H54 (cell line): ENCODE measurements at regions not wholly inside any gene's neighbourhood (a gene's known extent, or its start where the extent isn't known, plus 50 kb on each side); places are given as distances from the start of the nearest gene placed in this dataset.

ENCODE experiments used
- DNase-seq: peaks from one replicate; pipeline ENCODE4 v3.0.0; 2011; ENCODE audit warnings: low spot score, mixed read lengths; ENCODE audit not compliant: insufficient read length
- FAIRE-seq: peaks from 3 replicates; lab custom pipeline; 2011; peaks lifted over from hg19 to GRCh38; lab: Jason Lieb, UNC
- POLR2A ChIP-seq: IDR thresholded peaks from 2 replicates; pipeline ENCODE4 v1.6.1; 2011; ENCODE audit warnings: low read depth, mild to moderate bottlenecking, low read length

- DNase-seq (no peak), FAIRE-seq (no peak)
- TF ChIP-seq POLR2A, result no peak
These were observed 157.4 kb downstream of the KIF26A start for GRCh38 chr14:104295681-104296387.

DNA sequence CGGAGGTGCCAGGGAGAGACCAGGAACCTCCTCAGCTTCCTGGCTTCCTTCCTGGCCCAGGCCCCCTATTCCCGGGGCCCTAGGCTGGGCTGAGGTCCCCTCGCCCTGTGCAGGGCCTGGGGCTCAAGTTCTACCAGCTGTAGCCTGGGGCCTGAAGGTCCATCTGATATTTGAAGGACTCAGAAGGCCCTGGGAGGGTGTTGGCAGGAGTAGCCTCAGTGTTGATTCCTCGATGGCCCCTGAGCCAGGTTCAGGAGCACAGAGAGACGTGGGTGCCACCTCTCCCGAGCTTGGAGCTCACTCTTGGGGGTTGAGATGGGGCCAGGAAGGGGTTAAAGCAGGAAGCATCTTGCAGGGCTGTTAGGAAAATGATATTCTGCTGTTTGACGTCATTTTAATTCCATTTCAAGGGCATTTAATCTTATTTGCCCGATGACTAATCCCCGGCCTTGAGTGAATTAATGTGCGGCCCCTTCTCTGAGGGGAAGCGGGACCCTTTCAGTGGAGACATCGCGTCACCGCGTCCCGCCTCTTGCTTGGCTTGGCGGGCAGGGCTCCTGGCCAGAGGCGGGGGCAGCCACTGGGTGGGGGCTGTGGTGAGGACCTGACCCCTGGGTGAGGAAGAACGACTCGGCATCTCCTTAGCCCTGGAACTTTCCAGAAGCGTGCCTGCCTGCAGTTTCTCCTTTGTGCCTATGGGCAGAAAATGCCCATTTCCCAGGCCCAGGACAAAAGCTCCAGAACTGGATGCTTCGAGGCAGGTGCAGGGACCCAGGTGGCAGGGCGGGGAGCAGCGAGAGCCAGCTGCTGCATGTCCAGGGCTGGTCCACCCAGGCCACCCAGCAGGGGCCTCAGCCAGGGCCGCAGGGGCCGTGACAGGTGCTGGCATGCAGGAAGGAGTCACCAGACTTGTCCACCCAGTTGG is 158.3 kb downstream of the KIF26A start:
- no peak for FAIRE-seq
- no peak for DNase-seq
- no peak for TF ChIP-seq POLR2A

- TF ChIP-seq POLR2A, result no peak
- no peak for FAIRE-seq
- DNase-seq, result no peak
These were observed 158.9 kb downstream of the KIF26A start for GRCh38 chr14:104297313-104297704.

DNA sequence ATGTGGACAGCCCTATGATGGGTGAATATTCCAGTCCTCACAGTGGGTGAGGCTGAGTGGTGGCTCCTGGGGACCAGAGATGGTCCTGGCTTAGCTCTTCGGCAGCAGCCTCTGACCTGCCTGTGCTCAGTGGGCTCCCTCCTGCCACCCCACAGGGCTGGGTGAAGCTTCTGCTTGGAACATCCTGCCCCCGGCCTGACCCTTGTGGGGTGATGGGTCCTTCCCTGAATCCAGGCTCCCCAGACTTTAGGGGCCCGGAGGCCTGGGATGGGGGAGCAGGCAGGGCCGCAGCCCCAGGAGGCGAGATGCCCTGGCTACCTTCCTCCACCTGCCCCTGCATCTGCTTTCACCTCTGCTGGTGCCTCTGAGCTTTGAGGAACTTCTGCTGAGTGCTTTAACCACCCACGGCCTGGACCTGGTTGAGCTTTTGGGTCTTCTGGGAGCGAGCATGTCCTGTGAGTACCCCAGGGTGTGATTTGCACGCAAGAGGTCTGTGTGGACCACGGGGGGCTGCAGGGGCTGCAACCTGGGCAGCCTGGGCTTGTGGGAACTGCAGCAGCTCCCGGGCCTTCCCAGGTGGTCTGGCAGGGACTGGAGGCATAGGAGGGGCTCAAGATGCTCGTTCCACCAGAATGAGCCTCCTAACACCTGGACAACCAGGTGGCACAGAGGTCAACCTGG is 159.5 kb downstream of the KIF26A start:
- FAIRE-seq (no peak), DNase-seq (no peak)

GRCh38 chr14:104298458-104298857 is 160.1 kb downstream of the KIF26A start:
- no peak for TF ChIP-seq POLR2A
- FAIRE-seq (no peak), DNase-seq (no peak)

More for the DNA sequence above, 159.5 kb downstream of the KIF26A start:
- TF ChIP-seq POLR2A, result no peak

- DNase-seq (no peak), FAIRE-seq (no peak)
- no peak for TF ChIP-seq POLR2A
These were observed 161.8 kb downstream of the KIF26A start for GRCh38 chr14:104299993-104300761.

GRCh38 chr14:104301731-104302460 is 163.5 kb downstream of the KIF26A start:
- FAIRE-seq, result no peak
- DNase-seq, result no peak
- TF ChIP-seq POLR2A, result no peak

DNA sequence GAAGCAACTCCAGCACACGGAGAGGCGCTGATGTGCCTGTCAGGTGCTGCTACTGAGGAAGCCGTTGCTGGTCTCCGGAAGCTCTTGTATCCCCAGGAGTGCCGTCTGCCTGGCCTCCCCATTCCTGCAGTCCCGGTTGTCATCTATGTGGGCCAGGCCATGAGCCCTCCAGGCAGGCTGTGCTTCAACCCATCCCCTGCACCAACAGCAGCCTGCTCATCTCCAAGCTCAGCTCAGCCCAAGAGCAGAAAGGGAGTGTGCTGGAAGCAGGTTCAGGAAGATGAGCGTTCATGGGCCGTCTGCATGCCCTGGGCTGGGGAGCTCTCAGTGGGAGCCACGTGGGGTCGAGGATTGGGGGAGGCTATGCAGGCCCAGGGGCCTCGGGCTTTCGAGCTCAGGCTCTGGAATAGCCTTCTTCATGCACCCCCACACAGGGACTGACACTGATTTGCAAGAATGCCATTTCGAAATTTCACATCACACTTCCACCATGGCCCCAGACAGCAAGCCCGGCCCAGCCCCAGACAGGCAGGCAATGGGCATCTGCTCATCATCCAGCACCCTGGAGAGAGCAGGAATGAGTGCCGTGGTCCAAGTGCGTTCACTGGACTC is 164.5 kb downstream of the KIF26A start:
- no peak for FAIRE-seq
- no peak for DNase-seq
- no peak for TF ChIP-seq POLR2A

DNA sequence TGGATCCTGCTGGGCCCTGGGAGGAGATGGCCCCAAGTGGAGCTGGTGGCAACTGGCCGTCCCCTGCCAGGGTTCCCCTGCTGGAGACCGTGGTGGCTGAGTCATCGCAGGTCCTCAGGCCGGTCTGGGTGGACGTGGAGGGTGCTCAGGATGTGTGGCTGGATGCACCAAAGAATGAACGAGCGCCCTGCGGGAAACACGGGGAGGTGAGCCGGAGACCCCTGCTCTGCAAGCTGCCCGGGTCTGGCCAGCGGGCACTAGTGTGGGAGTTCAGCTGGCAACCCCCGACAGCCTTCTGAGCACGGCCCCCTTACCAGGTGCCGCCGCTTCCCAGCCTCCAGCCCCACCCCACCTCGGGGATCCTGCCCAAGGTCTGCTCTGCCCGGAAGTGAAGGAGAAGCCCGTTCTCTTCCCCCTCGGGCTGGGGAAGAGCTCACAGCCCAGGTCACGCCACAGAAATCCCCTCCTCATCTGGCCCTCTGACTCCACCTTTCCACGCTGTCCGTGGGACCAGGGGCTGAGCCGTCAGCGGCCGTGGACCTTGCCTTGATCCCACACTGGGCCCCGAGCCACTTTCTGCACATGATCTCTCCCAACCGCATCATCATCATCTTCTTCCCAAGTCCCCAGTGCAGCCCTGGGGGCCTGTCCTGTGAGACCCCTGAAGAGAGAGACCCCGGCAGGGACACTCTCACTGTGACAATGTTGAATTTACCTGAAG is 165.5 kb downstream of the KIF26A start:
- DNase-seq (no peak), FAIRE-seq (no peak)
- TF ChIP-seq POLR2A, result no peak

- no peak for TF ChIP-seq POLR2A
- DNase-seq (no peak), FAIRE-seq (no peak)
These were observed 166.3 kb downstream of the KIF26A start for GRCh38 chr14:104304451-104305351.
